ENCODE measurements at regions not wholly inside any gene's neighbourhood (a gene's known extent, or its start where the extent isn't known, plus 50 kb on each side); places are given as distances from the start of the nearest gene placed in this dataset.

GRCh38 chr17:74019860-74020259 is 183.6 kb upstream of the RPL38 start:
- Histone ChIP-seq H3K9me3 (peaks cover 0 to 4% (median 0%) of the 10 kb centered on the region in 3 donors), H3K27me3 (peaks cover 0 to 17% of the 10 kb centered on the region in 2 donors), H3K4me1 (no peaks in the 10 kb centered on the region), H3K36me3 (no peaks in the 10 kb centered on the region), H3K4me3 (no peak overlapping the region), H3K27ac (no peak overlapping the region)
- DNase-seq = no peak
- intact Hi-C loops (cut with DNase I; ENCODE audit: low total_unique reads) = no loop called here
- TF ChIP-seq, protein P1, sequence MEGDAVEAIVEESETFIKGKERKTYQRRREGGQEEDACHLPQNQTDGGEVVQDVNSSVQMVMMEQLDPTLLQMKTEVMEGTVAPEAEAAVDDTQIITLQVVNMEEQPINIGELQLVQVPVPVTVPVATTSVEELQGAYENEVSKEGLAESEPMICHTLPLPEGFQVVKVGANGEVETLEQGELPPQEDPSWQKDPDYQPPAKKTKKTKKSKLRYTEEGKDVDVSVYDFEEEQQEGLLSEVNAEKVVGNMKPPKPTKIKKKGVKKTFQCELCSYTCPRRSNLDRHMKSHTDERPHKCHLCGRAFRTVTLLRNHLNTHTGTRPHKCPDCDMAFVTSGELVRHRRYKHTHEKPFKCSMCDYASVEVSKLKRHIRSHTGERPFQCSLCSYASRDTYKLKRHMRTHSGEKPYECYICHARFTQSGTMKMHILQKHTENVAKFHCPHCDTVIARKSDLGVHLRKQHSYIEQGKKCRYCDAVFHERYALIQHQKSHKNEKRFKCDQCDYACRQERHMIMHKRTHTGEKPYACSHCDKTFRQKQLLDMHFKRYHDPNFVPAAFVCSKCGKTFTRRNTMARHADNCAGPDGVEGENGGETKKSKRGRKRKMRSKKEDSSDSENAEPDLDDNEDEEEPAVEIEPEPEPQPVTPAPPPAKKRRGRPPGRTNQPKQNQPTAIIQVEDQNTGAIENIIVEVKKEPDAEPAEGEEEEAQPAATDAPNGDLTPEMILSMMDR (IDR thresholded peaks at IDR 0.05) = no peak

DNA sequence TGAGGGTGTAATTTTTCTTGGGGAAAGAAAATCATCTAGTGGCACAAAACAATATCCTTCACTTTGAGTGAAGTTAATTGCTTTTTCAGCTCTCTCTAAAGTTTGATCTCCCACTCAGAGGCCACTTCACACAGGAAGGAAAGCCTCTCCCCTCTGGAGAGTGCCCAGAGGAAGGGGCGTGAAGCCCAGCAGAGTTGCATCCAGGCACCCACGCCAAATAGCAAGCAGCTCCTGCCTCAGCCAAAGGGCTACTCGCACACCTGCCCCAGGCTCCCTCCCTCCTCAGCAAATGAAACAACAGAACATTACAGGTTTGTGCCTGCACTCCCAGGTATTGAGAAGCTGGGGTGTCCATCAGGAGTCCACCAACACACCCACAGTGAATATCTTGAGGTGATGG is 183.0 kb upstream of the RPL38 start:
- intact Hi-C loops (cut with DNase I; ENCODE audit: low total_unique reads) = no loop called here
- Histone ChIP-seq H3K9me3 (peaks cover 0 to 1% (median 0%) of the 10 kb centered on the region in 3 donors), H3K27me3 (peaks cover 0 to 17% of the 10 kb centered on the region in 2 donors), H3K4me1 (no peaks in the 10 kb centered on the region), H3K4me3 (no peak overlapping the region), H3K36me3 (no peaks in the 10 kb centered on the region), H3K27ac (no peak overlapping the region)
- DNase-seq = no peak
- TF ChIP-seq, protein P1 (IDR thresholded peaks at IDR 0.05) = no peak

GRCh38 chr17:74024871-74025531 is 178.5 kb upstream of the RPL38 start:
- no peaks in the 10 kb centered on the region for H3K9me3 ChIP-seq
- H3K27me3 ChIP-seq = peaks cover 0 to 27% of the 10 kb centered on the region in 2 donors
- no peak overlapping the region for H3K4me3 ChIP-seq
- no peak overlapping the region for H3K27ac ChIP-seq
- TF ChIP-seq, protein P1 (IDR thresholded peaks at IDR 0.05) = no peak
- no peak for DNase-seq
- no peaks in the 10 kb centered on the region for H3K4me1 ChIP-seq
- intact Hi-C loops (cut with DNase I; ENCODE audit: low total_unique reads) = no loop called here
- H3K36me3 ChIP-seq = no peaks in the 10 kb centered on the region

DNA sequence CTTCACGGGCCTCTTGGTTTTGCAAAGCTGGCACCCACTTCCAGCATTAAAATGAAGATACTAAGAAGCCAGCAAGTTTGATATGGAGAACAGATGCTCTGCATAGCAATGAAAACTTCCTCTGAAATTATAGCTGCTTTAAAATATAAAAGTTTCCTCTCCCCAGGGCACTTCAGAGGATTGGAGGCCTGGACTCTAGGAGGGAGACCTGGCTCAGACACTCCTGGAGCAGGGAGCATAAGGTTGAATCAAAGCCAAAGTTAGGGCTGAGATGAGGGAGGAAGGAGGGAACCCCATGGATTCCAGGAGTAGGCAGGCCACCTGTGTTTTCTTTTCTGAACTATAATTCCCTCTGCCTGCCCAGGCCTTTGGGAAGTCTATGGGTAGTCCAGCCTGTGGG is 176.0 kb upstream of the RPL38 start:
- no peaks in the 10 kb centered on the region for H3K4me1 ChIP-seq
- peaks cover 0 to 47% of the 10 kb centered on the region in 2 donors for H3K27me3 ChIP-seq
- DNase-seq = no peak
- TF ChIP-seq, protein P1 (IDR thresholded peaks at IDR 0.05) = no peak
- H3K36me3 ChIP-seq = no peaks in the 10 kb centered on the region
- H3K9me3 ChIP-seq = no peaks in the 10 kb centered on the region
- no peak overlapping the region for H3K4me3 ChIP-seq
- H3K27ac ChIP-seq = no peak overlapping the region
- intact Hi-C loops (cut with DNase I; ENCODE audit: low total_unique reads) = no loop called here

- TF ChIP-seq, protein P1 (IDR thresholded peaks at IDR 0.05) = no peak
- no peaks in the 10 kb centered on the region for H3K36me3 ChIP-seq
- no peaks in the 10 kb centered on the region for H3K4me1 ChIP-seq
- intact Hi-C loops (cut with DNase I; ENCODE audit: low total_unique reads) = no loop called here
- no peak overlapping the region for H3K4me3 ChIP-seq
- no peaks in the 10 kb centered on the region for H3K9me3 ChIP-seq
- H3K27me3 ChIP-seq = peaks cover 0 to 53% of the 10 kb centered on the region in 2 donors
- no peak overlapping the region for H3K27ac ChIP-seq
- no peak for DNase-seq
Measured at GRCh38 chr17:74028354-74029116, 174.9 kb upstream of the RPL38 start.

All from tibial artery (tissue), 4 donors.